ENCODE measurements at regions not wholly inside any gene's neighbourhood (a gene's known extent, or its start where the extent isn't known, plus 50 kb on each side); places are given as distances from the start of the nearest gene placed in this dataset.
A peak's percentile ranks its signal among the peaks of the same experiment; 100 is the strongest.

DNA sequence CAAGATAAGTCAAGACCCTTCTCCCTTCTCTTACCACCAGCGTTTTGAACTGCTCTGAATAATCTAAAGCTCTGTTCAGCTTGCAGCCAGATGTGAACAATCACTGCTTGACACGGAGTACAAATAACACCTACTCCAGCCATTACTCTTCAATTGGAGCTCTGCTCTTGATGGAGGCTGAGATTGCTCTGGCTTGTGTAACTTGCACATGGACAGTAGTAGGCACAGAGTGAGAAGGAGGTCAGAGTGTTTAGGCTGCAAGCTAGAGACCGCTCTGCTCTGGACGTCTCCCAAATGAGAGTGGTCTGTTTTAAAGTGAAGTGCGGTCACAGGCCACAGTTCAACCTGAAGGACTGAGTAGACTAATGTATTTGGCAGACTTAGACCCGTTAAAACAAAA is 158.3 kb downstream of the HDGFL1 start:
- H3K27ac ChIP-seq (replicated peaks in 1 of 4) = peak overlapping the region in 2 of 4 donors; percentile 3 to 8
- no peaks in the 10 kb centered on the region for H3K36me3 ChIP-seq
- no peak for DNase-seq (ENCODE audit: extremely low spot score)
- WGBS = 39% methylated on average over 6 of the region's 6 CpGs
- H3K4me1 ChIP-seq = peaks cover 0 to 31% (median 20%) of the 10 kb centered on the region in 4 donors
- intact Hi-C loops (cut with DNase I) = no loop called here
- H3K4me3 ChIP-seq = no peak overlapping the region
- peaks cover 0 to 13% (median 7%) of the 10 kb centered on the region in 4 donors for H3K9me3 ChIP-seq
- TF ChIP-seq, protein P1, sequence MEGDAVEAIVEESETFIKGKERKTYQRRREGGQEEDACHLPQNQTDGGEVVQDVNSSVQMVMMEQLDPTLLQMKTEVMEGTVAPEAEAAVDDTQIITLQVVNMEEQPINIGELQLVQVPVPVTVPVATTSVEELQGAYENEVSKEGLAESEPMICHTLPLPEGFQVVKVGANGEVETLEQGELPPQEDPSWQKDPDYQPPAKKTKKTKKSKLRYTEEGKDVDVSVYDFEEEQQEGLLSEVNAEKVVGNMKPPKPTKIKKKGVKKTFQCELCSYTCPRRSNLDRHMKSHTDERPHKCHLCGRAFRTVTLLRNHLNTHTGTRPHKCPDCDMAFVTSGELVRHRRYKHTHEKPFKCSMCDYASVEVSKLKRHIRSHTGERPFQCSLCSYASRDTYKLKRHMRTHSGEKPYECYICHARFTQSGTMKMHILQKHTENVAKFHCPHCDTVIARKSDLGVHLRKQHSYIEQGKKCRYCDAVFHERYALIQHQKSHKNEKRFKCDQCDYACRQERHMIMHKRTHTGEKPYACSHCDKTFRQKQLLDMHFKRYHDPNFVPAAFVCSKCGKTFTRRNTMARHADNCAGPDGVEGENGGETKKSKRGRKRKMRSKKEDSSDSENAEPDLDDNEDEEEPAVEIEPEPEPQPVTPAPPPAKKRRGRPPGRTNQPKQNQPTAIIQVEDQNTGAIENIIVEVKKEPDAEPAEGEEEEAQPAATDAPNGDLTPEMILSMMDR (IDR thresholded peaks at IDR 0.05) = no peak
- peak in 1 of 2 donors; percentile 16 for TF ChIP-seq POLR2AphosphoS5 (IDR thresholded peaks at IDR 0.05)
- TF ChIP-seq EP300 (IDR thresholded peaks at IDR 0.05) = no peak
- TF ChIP-seq POLR2A (IDR thresholded peaks at IDR 0.05; ENCODE audit: low read depth) = no peak
- no peaks in the 10 kb centered on the region for H3K27me3 ChIP-seq

DNA sequence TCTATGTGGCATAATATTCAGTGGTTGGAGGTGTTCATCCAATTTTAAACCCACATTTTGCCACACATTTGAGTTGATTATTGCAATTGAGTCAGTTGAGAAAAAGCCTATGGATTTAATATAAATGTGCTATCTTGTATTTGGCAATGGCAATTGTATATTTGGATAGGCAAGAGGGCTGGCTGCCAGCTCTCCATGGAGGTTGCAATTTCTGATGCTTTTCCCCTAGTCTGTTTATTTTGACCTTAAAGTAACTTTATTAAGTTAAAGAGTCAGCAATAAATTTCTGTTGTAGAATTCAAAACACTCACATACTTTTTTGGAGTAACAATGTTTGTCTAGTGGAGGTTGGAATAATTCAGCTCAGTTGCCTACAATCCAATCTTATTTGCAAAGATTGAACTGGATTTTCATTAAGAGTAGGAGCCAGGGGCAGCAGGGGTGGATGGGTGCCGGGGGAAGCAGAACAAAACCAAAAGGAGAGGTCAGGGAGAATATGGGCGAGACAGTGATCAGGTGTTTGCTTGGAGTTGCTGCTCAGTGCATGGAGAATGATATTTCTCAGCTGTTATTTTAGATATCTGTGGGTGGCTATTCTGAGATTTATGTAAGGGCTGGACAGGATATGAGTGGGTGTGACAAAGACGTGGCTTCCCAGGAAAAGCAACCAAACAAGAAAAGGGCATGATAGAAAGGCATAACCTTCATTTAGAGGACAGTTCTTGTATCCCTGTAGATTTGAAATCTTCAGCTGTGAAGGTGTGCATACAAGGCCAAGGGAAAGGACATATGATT is 163.0 kb downstream of the HDGFL1 start:
- TF ChIP-seq, protein P1 (IDR thresholded peaks at IDR 0.05) = no peak
- TF ChIP-seq EP300 (IDR thresholded peaks at IDR 0.05) (no peak), POLR2AphosphoS5 (IDR thresholded peaks at IDR 0.05) (no peak), POLR2A (IDR thresholded peaks at IDR 0.05; ENCODE audit: low read depth) (no peak)
- no peaks in the 10 kb centered on the region for H3K27me3 ChIP-seq
- no peaks in the 10 kb centered on the region for H3K9me3 ChIP-seq
- no peaks in the 10 kb centered on the region for H3K36me3 ChIP-seq
- peaks cover 0 to 20% (median 11%) of the 10 kb centered on the region in 4 donors for H3K4me1 ChIP-seq
- no peak overlapping the region for H3K27ac ChIP-seq (replicated peaks in 1 of 4)
- WGBS = 46% methylated on average over 3 of the region's 3 CpGs
- no peak for DNase-seq (ENCODE audit: extremely low spot score)
- no peak overlapping the region for H3K4me3 ChIP-seq
- intact Hi-C loops (cut with DNase I) = loop anchor here (10.0 kb wide), 1 partner anchor 1138 kb away; the partner anchor contains the start of gene SOX4

- no peak for DNase-seq (ENCODE audit: extremely low spot score)
- intact Hi-C loops (cut with DNase I) = loop anchor here (10.0 kb wide), 1 partner anchor 1142 kb away; the partner anchor contains the start of gene SOX4
- no peak overlapping the region for H3K4me3 ChIP-seq
- H3K36me3 ChIP-seq = no peaks in the 10 kb centered on the region
- H3K27ac ChIP-seq (replicated peaks in 1 of 4) = no peak overlapping the region
- H3K4me1 ChIP-seq = peaks cover 0 to 9% (median 2%) of the 10 kb centered on the region in 4 donors
- no peaks in the 10 kb centered on the region for H3K27me3 ChIP-seq
- TF ChIP-seq EP300 (IDR thresholded peaks at IDR 0.05) = no peak
- TF ChIP-seq POLR2AphosphoS5 (IDR thresholded peaks at IDR 0.05) = no peak
- TF ChIP-seq, protein P1 (IDR thresholded peaks at IDR 0.05) = no peak
- no peak for TF ChIP-seq POLR2A (IDR thresholded peaks at IDR 0.05; ENCODE audit: low read depth)
- 100% methylated on average over 3 of the region's 3 CpGs for WGBS
- H3K9me3 ChIP-seq = no peaks in the 10 kb centered on the region
These were observed 167.4 kb downstream of the HDGFL1 start for GRCh38 chr6:22736740-22737139.

DNA sequence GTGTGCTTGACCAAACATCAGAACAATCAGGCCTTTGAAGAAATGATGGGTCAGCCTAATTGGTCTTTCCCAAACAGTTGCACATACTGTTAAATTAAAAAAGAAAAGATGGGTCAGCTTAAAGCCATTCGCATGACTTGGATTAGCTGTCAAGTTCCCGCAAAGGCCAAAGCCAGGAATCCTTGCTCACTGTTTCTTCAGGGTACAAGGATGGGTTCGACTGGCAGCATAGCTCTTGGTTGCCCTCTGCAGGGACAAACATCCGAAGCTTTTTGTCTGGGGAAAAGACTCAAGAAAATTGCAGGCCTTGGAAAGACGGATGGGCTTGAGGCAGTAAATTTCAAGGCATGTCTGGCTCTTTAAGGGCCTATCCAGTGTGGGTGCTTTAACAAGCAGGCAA is 168.0 kb downstream of the HDGFL1 start:
- no peak for DNase-seq (ENCODE audit: extremely low spot score)
- Histone ChIP-seq H3K27ac (replicated peaks in 1 of 4) (no peak overlapping the region), H3K9me3 (no peaks in the 10 kb centered on the region), H3K27me3 (no peaks in the 10 kb centered on the region), H3K4me1 (peaks cover 0 to 4% (median under 1%) of the 10 kb centered on the region in 4 donors), H3K4me3 (no peak overlapping the region), H3K36me3 (no peaks in the 10 kb centered on the region)
- TF ChIP-seq, protein P1 (IDR thresholded peaks at IDR 0.05) = peak in 2 of 3 experiments; percentile 24 to 46
- TF ChIP-seq POLR2A (IDR thresholded peaks at IDR 0.05; ENCODE audit: low read depth) = no peak
- WGBS = 61% methylated on average over 5 of the region's 5 CpGs
- intact Hi-C loops (cut with DNase I) = loop anchor here (10.0 kb wide), 1 partner anchor 1143 kb away; the partner anchor contains the start of gene SOX4

Data from esophagus muscularis mucosa (tissue), 4 donors.